OCI-LY1 (cell line): ENCODE measurements at regions not wholly inside any gene's neighbourhood (a gene's known extent, or its start where the extent isn't known, plus 50 kb on each side); places are given as distances from the start of the nearest gene placed in this dataset.

Experiments
- EZH2 ChIP-seq: fragments of 200-600 bp; sonication (generic), shearing (Covaris generic); IDR thresholded peaks from 2 replicates; pipeline ENCODE4 v1.8.0; 2017; ENCODE audit warnings: borderline replicate concordance, mixed run types, mild to moderate bottlenecking, antibody characterized with exemption, low read length, moderate library complexity, mixed read lengths
- TF ChIP-seq, protein P1 (sequence below): fragments of 200-600 bp; sonication (generic), shearing (Covaris generic); IDR thresholded peaks from 2 replicates; pipeline ENCODE4 v1.5.1; 2017; ENCODE audit warnings: mild to moderate bottlenecking, antibody characterized with exemption, low read length, moderate library complexity, mixed read lengths

DNA sequence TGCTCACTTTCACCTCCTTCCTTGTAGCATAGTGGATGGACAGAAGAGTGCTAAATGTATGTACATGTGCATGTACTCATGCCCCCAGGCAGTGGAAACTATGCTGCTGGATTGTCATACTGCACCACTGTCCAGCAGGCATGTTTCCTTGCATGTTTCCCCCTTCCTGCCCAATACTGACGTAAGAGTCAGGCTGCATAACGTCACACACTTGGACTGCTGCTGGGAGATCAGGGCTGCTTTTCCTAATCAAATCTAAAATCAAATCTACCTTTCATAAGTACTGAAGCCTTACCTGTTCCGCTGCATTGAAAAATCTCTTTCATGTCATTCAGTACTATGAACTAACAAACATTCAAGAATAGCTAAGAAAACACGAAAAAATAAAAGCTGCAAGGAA, 67.9 kb upstream of the ROBO1 start:
- TF ChIP-seq, protein P1, sequence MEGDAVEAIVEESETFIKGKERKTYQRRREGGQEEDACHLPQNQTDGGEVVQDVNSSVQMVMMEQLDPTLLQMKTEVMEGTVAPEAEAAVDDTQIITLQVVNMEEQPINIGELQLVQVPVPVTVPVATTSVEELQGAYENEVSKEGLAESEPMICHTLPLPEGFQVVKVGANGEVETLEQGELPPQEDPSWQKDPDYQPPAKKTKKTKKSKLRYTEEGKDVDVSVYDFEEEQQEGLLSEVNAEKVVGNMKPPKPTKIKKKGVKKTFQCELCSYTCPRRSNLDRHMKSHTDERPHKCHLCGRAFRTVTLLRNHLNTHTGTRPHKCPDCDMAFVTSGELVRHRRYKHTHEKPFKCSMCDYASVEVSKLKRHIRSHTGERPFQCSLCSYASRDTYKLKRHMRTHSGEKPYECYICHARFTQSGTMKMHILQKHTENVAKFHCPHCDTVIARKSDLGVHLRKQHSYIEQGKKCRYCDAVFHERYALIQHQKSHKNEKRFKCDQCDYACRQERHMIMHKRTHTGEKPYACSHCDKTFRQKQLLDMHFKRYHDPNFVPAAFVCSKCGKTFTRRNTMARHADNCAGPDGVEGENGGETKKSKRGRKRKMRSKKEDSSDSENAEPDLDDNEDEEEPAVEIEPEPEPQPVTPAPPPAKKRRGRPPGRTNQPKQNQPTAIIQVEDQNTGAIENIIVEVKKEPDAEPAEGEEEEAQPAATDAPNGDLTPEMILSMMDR, result no peak
- TF ChIP-seq EZH2, result no peak
